Sigmoid colon (tissue), 4 donors: ENCODE measurements at regions not wholly inside any gene's neighbourhood (a gene's known extent, or its start where the extent isn't known, plus 50 kb on each side); places are given as distances from the start of the nearest gene placed in this dataset.

ENCODE experiments used
- CTCF ChIP-seq, 4 experiments: fragments of 450-650 bp in 3 of 4; fragments of 200-600 bp in 1 of 4; IDR thresholded peaks; one replicate each; pipeline ENCODE4 v1.5.1; 2016 to 2019; ENCODE audit warnings: antibody characterized with exemption in 4 of 4, mild to moderate bottlenecking in 3 of 4, moderate library complexity in 2 of 4
- POLR2A ChIP-seq, 2 donors: fragments of 450-650 bp; IDR thresholded peaks; one replicate each; pipeline ENCODE4 v1.6.1; 2016; ENCODE audit warnings: antibody characterized with exemption in 2 of 2, mild to moderate bottlenecking in 2 of 2, moderate library complexity in 2 of 2
- POLR2AphosphoS5 ChIP-seq, 4 donors: sonication (generic); formaldehyde crosslinking; IDR thresholded peaks; one replicate each; pipeline ENCODE4 v1.6.1; 2017; ENCODE audit warnings: antibody characterized with exemption in 4 of 4

GRCh38 chr5:24118351-24118750, 526.4 kb downstream of the CDH10 start:
- TF ChIP-seq CTCF (IDR thresholded peaks at IDR 0.05) (no peak), POLR2AphosphoS5 (IDR thresholded peaks at IDR 0.05) (no peak), POLR2A (IDR thresholded peaks at IDR 0.05) (no peak)
